Muscle of back (tissue), 3 donors: ENCODE measurements at regions not wholly inside any gene's neighbourhood (a gene's known extent, or its start where the extent isn't known, plus 50 kb on each side); places are given as distances from the start of the nearest gene placed in this dataset.

ENCODE experiments used
- DNase-seq, 3 donors: peaks; one replicate each; pipeline versions ENCODE4 v3.0.0 to v3.0.0-alpha.2; 2013

GRCh38 chr6:122005661-122006060 is 393.8 kb upstream of the HSF2 start:
- no peak for DNase-seq

- peak; percentile 45 to 76 (median 53) for DNase-seq
These were observed 392.1 kb upstream of the HSF2 start for GRCh38 chr6:122007339-122007738.

GRCh38 chr6:122008101-122008999 is 391.1 kb upstream of the HSF2 start:
- DNase-seq, result peak; percentile 56 to 85 (median 69)

- peak in 1 of 3 donors; percentile 64 for DNase-seq
These were observed 390.5 kb upstream of the HSF2 start for GRCh38 chr6:122009000-122009350.

GRCh38 chr6:122012578-122012977 is 386.9 kb upstream of the HSF2 start:
- peak in 1 of 3 donors; percentile 32 for DNase-seq

GRCh38 chr6:122014961-122015360 is 384.5 kb upstream of the HSF2 start:
- peak in 1 of 3 donors; percentile 74 for DNase-seq

- no peak for DNase-seq
These were observed 378.7 kb upstream of the HSF2 start for GRCh38 chr6:122020588-122021264.

- DNase-seq, result no peak
These were observed 374.3 kb upstream of the HSF2 start for GRCh38 chr6:122025104-122025503.

- peak in 1 of 3 donors; percentile 46 for DNase-seq
These were observed 372.7 kb upstream of the HSF2 start for GRCh38 chr6:122026582-122027369.

- no peak for DNase-seq
These were observed 370.4 kb upstream of the HSF2 start for GRCh38 chr6:122028933-122029522.

GRCh38 chr6:122033564-122034181 is 365.8 kb upstream of the HSF2 start:
- peak; percentile 54 to 74 (median 58) for DNase-seq

GRCh38 chr6:122035173-122035572 is 364.3 kb upstream of the HSF2 start:
- peak in 1 of 3 donors; percentile 57 for DNase-seq

- no peak for DNase-seq
These were observed 359.2 kb upstream of the HSF2 start for GRCh38 chr6:122040261-122040660.

GRCh38 chr6:122042380-122042779 is 357.1 kb upstream of the HSF2 start:
- no peak for DNase-seq

GRCh38 chr6:122042960-122043735 is 356.3 kb upstream of the HSF2 start:
- peak; percentile 59 to 90 (median 76) for DNase-seq

- no peak for DNase-seq
These were observed 350.9 kb upstream of the HSF2 start for GRCh38 chr6:122048570-122048969.

- DNase-seq, result peak in 1 of 3 donors; percentile 59
These were observed 350.1 kb upstream of the HSF2 start for GRCh38 chr6:122049341-122049740.

- DNase-seq, result no peak
These were observed 349.2 kb upstream of the HSF2 start for GRCh38 chr6:122050242-122050755.

- DNase-seq, result peak in 1 of 3 donors; percentile 53
These were observed 347.0 kb upstream of the HSF2 start for GRCh38 chr6:122052346-122052900.

GRCh38 chr6:122059918-122060317 is 339.5 kb upstream of the HSF2 start:
- DNase-seq, result no peak
